ENCODE measurements at regions not wholly inside any gene's neighbourhood (a gene's known extent, or its start where the extent isn't known, plus 50 kb on each side); places are given as distances from the start of the nearest gene placed in this dataset.

DNA sequence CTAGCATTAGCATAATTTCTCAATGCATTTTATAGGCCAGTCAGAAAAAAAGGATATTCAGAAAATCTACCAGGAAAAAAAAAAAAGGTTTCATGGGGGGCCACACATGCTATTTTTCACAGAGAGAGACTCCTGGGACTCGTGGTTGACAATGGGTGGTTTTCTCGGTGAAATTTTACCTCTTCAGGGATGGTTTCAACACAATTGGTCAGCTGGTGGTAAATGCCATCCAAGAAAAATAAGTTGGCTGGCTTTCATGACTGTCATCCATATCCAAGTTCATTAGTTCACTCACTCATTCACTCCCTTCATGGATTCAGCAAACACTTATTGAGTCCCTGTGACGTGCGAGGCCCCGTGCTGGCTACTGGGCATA lies 217.3 kb downstream of the SHQ1 start:
- H3K4me3 Mint-ChIP-seq: no peak overlapping the region
- no peak overlapping the region for H3K4me2 ChIP-seq
- TF ChIP-seq EZH2phosphoT487 (IDR thresholded peaks at IDR 0.05) (no peak), EZH2 (IDR thresholded peaks at IDR 0.05) (no peak)
- TF ChIP-seq, protein P1, sequence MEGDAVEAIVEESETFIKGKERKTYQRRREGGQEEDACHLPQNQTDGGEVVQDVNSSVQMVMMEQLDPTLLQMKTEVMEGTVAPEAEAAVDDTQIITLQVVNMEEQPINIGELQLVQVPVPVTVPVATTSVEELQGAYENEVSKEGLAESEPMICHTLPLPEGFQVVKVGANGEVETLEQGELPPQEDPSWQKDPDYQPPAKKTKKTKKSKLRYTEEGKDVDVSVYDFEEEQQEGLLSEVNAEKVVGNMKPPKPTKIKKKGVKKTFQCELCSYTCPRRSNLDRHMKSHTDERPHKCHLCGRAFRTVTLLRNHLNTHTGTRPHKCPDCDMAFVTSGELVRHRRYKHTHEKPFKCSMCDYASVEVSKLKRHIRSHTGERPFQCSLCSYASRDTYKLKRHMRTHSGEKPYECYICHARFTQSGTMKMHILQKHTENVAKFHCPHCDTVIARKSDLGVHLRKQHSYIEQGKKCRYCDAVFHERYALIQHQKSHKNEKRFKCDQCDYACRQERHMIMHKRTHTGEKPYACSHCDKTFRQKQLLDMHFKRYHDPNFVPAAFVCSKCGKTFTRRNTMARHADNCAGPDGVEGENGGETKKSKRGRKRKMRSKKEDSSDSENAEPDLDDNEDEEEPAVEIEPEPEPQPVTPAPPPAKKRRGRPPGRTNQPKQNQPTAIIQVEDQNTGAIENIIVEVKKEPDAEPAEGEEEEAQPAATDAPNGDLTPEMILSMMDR (IDR thresholded peaks at IDR 0.05): no peak
- no peak overlapping the region for H3K4me3 ChIP-seq
- no peak overlapping the region for H3K27ac ChIP-seq
- no peaks in the 10 kb centered on the region for H3F3A ChIP-seq (ENCODE audit: low read depth)
- H3K4me1 ChIP-seq: no peaks in the 10 kb centered on the region
- peaks cover 12% of the 10 kb centered on the region for H3K4me1 Mint-ChIP-seq
- H3K9me3 ChIP-seq (ENCODE audit: low read depth): no peaks in the 10 kb centered on the region
- no peaks in the 10 kb centered on the region for H3K36me3 Mint-ChIP-seq
- H3K27ac Mint-ChIP-seq: no peak overlapping the region
- H3K9me3 Mint-ChIP-seq: no peaks in the 10 kb centered on the region
- no peaks in the 10 kb centered on the region for H4K20me1 ChIP-seq (ENCODE audit: low read depth)
- no peak for DNase-seq (ENCODE audit: low spot score)
- H3K36me3 ChIP-seq: no peaks in the 10 kb centered on the region
- no peaks in the 10 kb centered on the region for H3K27me3 ChIP-seq
- H2AFZ ChIP-seq (replicated peaks): no peak overlapping the region
- peaks cover 10% of the 10 kb centered on the region for H3K27me3 Mint-ChIP-seq (ENCODE audit: insufficient read depth, low read depth)
- no peaks in the 10 kb centered on the region for H3K79me2 ChIP-seq (ENCODE audit: low read depth)
- H3K9ac ChIP-seq: no peak overlapping the region

DNA sequence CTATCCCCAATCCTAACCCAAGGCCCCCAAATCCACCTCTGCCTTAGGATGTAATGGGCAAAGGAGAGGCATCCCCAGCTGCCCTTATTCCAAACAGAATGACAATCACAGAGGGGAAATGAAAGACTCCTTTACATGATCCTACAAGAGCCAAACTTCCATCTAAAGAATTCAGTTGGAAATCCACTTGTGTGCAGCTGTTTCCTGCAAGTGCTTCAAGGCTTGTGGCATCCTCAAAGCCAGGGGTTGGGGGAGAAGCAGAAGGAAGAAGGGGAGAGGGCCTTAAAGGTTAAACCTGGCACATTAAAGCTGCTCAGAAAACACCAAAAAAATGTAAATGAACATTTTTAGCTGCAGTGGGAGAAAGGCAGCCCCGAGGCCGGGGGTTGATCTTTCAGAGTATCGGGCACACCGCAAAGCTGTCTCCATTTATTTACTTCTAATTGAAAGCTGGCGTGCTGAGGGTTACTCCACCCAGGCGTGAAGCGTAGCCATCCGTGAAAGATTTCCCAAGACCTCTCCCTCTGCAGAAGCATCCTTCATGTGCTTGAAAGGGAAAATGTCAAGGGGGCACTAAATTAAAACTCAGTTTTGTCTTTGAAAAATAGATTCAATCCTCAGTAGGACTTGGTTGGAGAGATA lies 217.8 kb downstream of the SHQ1 start:
- no peak overlapping the region for H3K27ac ChIP-seq
- no peaks in the 10 kb centered on the region for H3K4me1 ChIP-seq
- TF ChIP-seq, protein P1 (IDR thresholded peaks at IDR 0.05): no peak
- no peak for TF ChIP-seq EZH2phosphoT487 (IDR thresholded peaks at IDR 0.05)
- no peak for TF ChIP-seq EZH2 (IDR thresholded peaks at IDR 0.05)
- no peaks in the 10 kb centered on the region for H3F3A ChIP-seq (ENCODE audit: low read depth)
- no peak for DNase-seq (ENCODE audit: low spot score)
- Mint-ChIP-seq H3K27me3 (ENCODE audit: insufficient read depth, low read depth) (peaks cover 12% of the 10 kb centered on the region), H3K9me3 (no peaks in the 10 kb centered on the region), H3K4me1 (peaks cover 12% of the 10 kb centered on the region), H3K27ac (no peak overlapping the region), H3K36me3 (no peaks in the 10 kb centered on the region), H3K4me3 (no peak overlapping the region)
- no peaks in the 10 kb centered on the region for H3K79me2 ChIP-seq (ENCODE audit: low read depth)
- H3K4me3 ChIP-seq: no peak overlapping the region
- no peaks in the 10 kb centered on the region for H3K36me3 ChIP-seq
- H3K9me3 ChIP-seq (ENCODE audit: low read depth): no peaks in the 10 kb centered on the region
- H3K9ac ChIP-seq: no peak overlapping the region
- no peaks in the 10 kb centered on the region for H4K20me1 ChIP-seq (ENCODE audit: low read depth)
- no peak overlapping the region for H2AFZ ChIP-seq (replicated peaks)
- no peak overlapping the region for H3K4me2 ChIP-seq
- no peaks in the 10 kb centered on the region for H3K27me3 ChIP-seq

DNA sequence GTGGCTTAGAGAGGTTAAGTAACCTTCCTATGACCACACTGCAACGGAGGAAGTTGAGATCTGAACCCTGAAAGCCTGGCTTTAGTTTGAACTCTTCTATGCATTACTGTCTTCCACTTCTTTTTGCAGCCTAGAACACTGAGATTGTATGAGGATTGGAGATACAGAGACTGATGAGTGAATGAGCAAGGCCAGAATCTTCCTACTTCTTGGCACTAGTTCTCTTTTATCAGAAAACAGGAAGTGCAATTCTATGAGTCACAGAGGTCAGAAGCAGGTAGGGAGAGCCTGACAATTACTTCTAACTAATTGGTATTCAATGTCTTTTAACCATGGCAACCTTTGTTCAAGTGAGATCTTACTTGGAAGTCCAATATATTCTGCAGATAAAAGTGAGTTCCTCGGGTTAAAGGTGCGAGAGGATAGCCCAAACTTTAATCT lies 219.0 kb downstream of the SHQ1 start:
- H3K9me3 Mint-ChIP-seq: no peaks in the 10 kb centered on the region
- no peak overlapping the region for H3K27ac ChIP-seq
- H3K4me1 Mint-ChIP-seq: peaks cover 12% of the 10 kb centered on the region
- no peaks in the 10 kb centered on the region for H3F3A ChIP-seq (ENCODE audit: low read depth)
- H3K4me3 Mint-ChIP-seq: no peak overlapping the region
- no peaks in the 10 kb centered on the region for H4K20me1 ChIP-seq (ENCODE audit: low read depth)
- no peak for DNase-seq (ENCODE audit: low spot score)
- no peaks in the 10 kb centered on the region for H3K79me2 ChIP-seq (ENCODE audit: low read depth)
- peaks cover 12% of the 10 kb centered on the region for H3K27me3 Mint-ChIP-seq (ENCODE audit: insufficient read depth, low read depth)
- TF ChIP-seq EZH2 (IDR thresholded peaks at IDR 0.05) (no peak), EZH2phosphoT487 (IDR thresholded peaks at IDR 0.05) (no peak)
- TF ChIP-seq, protein P1 (IDR thresholded peaks at IDR 0.05): no peak
- H3K4me2 ChIP-seq: no peak overlapping the region
- H3K9me3 ChIP-seq (ENCODE audit: low read depth): no peaks in the 10 kb centered on the region
- H3K9ac ChIP-seq: no peak overlapping the region
- no peaks in the 10 kb centered on the region for H3K27me3 ChIP-seq
- no peaks in the 10 kb centered on the region for H3K4me1 ChIP-seq
- no peak overlapping the region for H3K27ac Mint-ChIP-seq
- H2AFZ ChIP-seq (replicated peaks): no peak overlapping the region
- no peaks in the 10 kb centered on the region for H3K36me3 Mint-ChIP-seq
- H3K36me3 ChIP-seq: no peaks in the 10 kb centered on the region
- H3K4me3 ChIP-seq: no peak overlapping the region
